Fibroblast of upper back skin (primary cell): ENCODE measurements at regions not wholly inside any gene's neighbourhood (a gene's known extent, or its start where the extent isn't known, plus 50 kb on each side); places are given as distances from the start of the nearest gene placed in this dataset.

Experiments
- DNase-seq: peaks from one replicate; pipeline ENCODE4 v3.0.0-alpha.2; 2013

DNA sequence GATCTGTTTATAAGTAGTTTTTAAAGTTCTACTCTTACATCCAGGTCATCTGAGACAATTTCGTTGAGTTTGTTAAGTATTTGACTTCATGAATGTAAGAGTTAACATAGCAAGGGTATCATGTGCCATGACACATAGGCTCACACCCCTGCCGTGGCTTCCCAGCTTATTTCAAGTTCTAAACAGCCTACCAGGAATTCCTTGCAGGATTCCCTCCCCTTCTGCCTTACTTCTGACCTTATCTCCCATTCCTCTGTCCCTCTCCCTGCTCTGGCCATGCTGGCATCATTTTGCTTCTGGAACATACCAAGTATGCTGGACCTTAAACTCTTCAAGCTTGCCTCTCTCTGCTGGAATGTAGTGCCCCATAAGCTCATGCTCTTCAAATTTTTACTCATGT lies 369.9 kb upstream of the PCDH7 start:
- DNase-seq: no peak

DNA sequence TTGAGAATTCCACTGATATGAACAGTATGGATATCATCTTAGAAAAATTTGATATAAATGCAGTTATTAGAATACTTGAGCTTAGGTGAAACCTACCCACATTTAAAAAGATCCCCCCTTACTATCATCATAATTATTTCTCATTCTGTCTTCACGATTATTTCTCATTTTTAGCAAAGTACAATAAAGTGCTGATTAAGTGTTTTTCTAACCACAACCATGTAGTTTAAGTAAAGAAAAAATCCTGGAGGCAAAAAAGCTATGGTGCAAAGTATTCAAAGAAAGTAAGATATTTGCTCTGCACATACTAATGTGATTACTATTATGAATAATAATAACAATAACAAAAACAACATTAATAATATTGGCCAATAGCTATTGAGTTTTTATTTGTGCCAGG lies 365.6 kb upstream of the PCDH7 start:
- DNase-seq: no peak

DNA sequence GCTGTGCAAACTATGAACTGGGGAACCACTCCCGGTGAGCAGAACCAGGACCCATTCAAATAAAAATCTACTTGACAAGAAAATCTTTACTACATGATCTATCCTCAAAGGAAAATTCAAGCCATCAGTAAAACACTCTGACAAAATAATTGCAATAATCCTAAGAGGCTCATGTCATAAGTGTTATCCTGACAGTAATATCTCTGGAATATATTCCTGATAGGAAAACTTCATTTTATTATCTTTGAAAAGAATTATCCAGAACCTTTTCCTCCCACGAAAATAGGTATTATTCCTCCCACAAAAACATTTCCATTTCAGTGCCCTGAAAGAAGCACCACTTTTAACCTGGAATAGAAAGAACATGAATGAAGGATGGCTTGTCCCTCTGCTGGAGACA lies 357.7 kb upstream of the PCDH7 start:
- no peak for DNase-seq

GRCh38 chr4:30370105-30370504 lies 350.1 kb upstream of the PCDH7 start:
- no peak for DNase-seq

DNA sequence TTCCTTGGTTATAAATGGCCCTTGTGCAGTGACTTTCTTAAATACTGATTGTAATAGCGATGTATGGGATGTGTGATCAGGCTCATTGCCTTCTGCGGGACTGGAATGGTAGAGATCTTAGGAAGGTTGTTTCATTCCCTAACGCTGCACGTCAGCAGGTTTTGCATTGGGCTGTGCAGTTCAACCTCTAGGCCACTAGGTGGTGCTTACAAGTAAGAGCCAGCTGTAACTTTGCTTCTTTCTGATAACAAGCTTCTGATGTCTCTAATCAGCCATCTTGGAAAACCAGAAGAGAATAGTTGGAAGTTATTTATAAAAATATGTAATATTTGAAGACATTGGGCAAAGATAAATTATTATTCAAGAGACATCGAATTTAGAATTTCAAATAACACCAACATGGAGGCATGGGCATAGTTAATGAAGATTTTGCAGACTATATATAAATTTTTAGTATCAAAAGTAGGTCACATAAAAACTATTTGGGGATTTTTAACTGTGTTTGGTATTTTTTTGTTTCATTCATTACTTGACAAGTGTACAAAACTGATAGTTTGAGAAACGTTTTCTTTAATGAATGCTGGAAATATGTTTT lies 339.7 kb upstream of the PCDH7 start:
- peak; percentile 63 for DNase-seq

DNA sequence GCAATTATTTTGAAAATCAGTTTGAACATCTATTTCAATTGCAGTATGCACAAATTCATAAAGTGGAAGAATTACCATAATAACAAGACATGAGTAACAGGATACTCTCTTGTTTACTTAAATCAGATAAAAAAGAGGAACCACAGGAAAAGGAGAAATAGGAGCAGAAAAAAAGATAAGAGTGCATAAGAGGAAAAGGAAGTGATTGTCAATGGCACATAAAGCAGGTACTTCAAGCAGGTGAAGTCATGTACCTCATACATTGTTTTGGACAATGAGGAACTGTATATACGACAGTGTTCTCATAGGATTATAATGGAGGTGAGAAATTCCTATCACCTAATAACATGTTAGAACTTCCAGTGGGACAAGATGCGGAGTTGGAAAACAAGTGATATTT lies 334.5 kb upstream of the PCDH7 start:
- no peak for DNase-seq

DNA sequence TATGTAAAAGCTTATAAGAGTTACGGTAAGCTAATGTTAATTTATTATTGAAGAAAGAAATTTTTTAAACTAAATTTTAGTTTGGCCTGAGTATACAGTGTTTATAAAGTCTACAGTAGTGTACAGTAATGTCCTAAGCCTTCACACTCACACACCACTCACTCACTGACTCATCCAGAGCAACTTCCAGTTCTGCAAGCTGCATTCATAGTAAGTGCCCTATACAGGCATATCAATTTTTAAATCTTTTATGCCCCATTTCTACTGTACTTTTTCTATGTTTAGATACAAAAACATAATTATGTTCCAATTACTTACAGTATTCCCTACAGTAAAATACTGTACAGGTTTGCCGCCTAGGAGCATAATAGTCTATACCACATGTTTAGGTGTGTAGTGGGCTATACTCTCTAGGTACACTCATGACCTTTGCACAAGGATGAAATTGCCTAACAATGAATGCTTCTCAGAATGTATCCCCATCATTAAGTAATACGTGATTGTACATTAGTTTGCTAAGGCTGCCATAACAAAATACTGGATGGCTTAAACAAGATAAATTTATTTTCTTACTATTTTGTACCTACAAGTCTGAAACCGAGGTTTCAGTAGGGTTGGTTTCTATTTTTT lies 333.8 kb upstream of the PCDH7 start:
- DNase-seq: peak; percentile 39

DNA sequence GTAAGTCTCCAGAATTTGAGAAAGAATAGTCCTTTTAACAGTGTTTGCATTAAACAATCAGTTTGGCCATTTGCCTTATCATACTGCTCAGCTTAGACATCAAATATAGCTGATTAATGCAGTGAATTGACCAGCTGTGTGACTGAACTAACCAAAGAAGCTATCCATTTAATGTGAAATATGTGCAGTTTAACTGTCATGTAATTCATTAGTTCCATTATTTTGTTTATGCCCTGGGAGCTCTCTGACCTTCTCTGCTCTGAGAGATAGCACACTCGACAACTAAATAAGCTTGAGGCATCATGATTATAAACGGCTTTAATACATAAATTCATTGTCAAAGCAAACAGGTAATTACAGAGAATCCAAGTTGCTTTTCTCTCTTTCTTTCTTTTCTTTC lies 324.3 kb upstream of the PCDH7 start:
- no peak for DNase-seq

GRCh38 chr4:30396772-30397475 lies 323.2 kb upstream of the PCDH7 start:
- DNase-seq: peak; percentile 53

DNA sequence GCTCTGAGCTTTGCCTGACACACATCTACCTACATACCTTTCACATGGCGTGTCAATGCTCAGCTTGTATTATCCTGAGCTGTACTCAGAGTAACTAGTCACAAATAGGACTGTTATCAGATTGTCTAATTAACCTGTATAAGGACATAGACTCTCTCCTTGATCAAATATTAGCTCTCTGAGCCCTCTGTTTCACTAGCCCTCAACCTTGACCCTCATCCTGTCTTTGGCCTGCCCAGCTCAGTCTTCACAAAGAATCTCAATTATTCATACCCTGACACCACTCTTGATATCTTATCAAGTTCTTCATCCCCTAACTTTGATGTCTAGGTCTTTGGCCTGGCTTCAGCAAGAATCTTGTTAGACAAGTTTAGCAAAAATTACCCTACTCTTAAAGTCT lies 320.7 kb upstream of the PCDH7 start:
- DNase-seq: no peak

DNA sequence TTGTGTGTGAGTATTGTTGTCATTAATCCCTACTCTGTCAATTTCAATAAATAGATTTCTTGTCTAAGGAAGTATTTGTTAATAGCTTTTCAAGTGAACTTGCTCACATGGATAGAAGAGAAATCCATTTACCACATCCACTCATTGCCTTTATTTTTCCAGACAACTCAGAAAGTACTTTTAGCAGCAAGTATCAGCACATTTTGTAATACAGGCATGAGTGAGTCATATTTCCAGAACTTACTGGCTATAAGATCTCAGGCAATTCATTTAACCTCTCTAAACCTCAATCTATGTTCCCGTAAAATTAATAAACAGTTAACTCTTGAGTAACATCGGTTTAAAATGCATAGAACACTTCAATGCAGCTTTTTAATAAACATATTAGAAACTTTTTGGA lies 317.9 kb upstream of the PCDH7 start:
- peak; percentile 30 for DNase-seq

- DNase-seq: no peak
Measured at GRCh38 chr4:30413915-30414314, 306.3 kb upstream of the PCDH7 start.

GRCh38 chr4:30416547-30416946 lies 303.6 kb upstream of the PCDH7 start:
- no peak for DNase-seq

DNA sequence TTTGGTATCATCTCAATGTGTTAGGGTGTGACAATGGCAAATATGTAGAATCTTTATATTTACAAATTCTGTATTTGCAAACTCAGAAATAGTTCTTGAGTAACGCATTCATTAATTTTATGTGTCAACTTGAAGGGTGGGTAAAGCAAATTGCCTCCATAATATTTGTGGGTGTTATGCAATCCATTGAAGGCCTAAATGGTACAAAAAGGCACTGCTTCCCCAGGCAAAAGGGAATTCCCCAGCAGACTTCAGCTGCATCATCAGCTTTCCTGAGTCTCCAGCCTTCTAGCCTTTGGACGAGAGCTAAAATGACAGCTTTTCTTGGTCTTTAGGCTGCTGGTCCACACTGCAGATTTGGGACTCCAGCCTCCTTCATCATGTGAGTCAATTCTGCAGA lies 292.2 kb upstream of the PCDH7 start:
- DNase-seq: no peak

- peak; percentile 88 for DNase-seq
Measured at GRCh38 chr4:30429813-30430761, 290.1 kb upstream of the PCDH7 start.

- DNase-seq: no peak
Measured at GRCh38 chr4:30434656-30435055, 285.5 kb upstream of the PCDH7 start.

DNA sequence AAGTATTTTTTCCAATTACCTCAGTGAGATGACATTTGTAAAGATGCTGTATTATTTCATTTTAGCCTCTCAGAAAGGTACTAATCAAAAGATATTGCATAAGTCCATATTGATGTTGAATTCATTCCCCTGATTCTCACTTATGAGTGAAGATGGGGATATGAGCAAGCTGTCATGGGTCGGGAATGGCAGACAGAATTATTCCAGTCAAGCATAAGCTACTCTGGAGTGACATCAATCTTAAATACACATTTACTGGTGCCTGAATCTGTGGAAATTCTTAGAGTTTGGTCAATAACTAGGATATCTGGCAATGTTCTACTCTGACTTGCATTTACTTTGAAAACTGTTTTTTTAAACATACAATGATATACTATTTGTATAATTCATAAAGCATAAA lies 283.8 kb upstream of the PCDH7 start:
- DNase-seq: no peak

DNA sequence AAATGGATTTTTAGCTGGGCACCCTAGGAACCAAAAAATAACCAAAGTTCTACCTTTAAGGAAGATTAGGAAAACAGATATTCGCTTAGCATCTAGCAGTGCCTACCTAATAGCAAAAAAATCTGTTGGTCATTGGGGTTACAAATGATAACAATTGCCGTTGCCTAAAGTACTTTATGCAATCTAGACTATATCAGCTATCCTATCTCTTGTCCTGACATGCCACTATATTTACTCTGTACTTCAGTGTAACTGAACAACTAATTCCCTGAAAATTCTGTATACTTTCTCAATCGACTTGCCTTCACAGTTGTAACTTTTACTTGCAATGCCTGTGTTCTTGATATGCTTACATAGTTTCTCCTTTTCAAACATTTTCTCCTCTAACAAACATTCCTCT lies 282.9 kb upstream of the PCDH7 start:
- DNase-seq: no peak

- DNase-seq: no peak
Measured at GRCh38 chr4:30443289-30443688, 276.9 kb upstream of the PCDH7 start.

DNA sequence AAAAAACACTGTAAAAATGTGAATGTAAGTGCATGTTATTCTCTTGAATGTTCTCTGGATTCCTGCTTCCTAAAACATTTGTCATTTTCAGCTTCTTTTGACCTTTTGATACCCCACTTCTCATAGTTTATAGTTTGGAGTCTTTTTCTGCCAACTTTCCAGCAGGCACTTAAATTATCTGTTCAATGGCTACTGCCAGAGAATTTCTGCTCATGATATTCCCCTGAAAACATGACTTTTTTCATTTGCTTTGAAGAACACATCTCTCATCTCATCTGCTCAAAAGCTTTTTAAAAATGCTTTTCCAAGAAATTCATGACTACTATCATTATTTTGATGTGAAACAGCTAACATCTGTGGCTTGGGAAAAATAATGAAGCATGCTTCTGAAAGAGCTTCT lies 269.7 kb upstream of the PCDH7 start:
- no peak for DNase-seq

DNA sequence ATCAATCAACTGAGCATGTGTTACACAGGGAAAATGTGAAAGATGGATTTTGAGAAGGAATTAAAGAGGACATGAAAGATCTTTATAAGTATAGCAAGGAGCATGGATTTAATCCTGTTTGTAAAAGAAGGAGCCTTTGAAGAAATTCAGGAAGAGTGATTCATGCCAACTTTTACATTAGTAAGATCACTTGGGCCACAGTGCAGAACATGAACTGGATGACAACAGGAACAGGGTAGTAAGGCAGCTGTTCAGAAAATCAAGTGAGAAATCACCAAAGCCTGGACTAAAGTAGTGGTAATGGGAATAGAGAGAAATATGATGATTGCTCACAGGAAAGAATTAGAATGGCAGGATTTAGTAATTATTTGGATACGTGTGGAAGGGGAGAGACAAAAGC lies 265.7 kb upstream of the PCDH7 start:
- DNase-seq: no peak

- DNase-seq: no peak
Measured at GRCh38 chr4:30456716-30457115, 263.5 kb upstream of the PCDH7 start.

- no peak for DNase-seq
Measured at GRCh38 chr4:30460818-30461217, 259.4 kb upstream of the PCDH7 start.

DNA sequence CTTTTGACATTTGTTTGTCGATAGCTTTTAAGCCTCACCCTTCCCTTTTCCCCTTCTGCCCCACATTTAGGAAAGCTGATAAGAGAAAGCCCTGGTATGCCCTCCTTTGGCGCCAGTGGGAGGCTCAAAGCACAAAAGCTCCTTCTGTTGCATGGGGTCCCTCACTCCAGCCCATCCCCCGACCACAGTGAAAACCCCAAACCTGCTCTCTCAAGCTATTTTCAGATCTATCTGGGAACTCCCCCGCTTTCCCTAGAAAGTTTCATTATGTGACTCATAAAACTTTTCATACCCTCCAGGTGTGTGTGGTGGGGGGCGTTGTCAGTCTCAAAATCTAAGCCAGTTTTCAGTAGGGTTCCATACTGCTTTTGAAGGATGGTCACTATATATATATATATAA lies 259.0 kb upstream of the PCDH7 start:
- no peak for DNase-seq
